ENCODE measurements at regions not wholly inside any gene's neighbourhood (a gene's known extent, or its start where the extent isn't known, plus 50 kb on each side); places are given as distances from the start of the nearest gene placed in this dataset.

GRCh38 chr16:9644258-9644657 is 538.0 kb downstream of the GRIN2A start:
- peaks cover 0 to 2% (median under 1%) of the 10 kb centered on the region in 4 donors for H3K36me3 ChIP-seq (ENCODE audit: control insufficient read depth in 4 of 4, insufficient read depth in 3 of 4, low read depth in 1 of 4, low read length in 3 of 4)
- no peak for DNase-seq (ENCODE audit: low spot score)
- peaks cover 0 to 12% (median 1%) of the 10 kb centered on the region in 4 donors for H3K4me1 ChIP-seq (ENCODE audit: control insufficient read depth in 4 of 4, insufficient read depth in 4 of 4, low read length in 3 of 4)
- no peak overlapping the region for H3K9ac ChIP-seq (ENCODE audit: low read depth in 1 of 2, low read length in 2 of 2)
- no peak overlapping the region for H3K27ac ChIP-seq (ENCODE audit: low read depth in 1 of 2, low read length in 2 of 2)
- H3K27me3 ChIP-seq (ENCODE audit: control insufficient read depth in 4 of 4, insufficient read depth in 4 of 4, low read length in 3 of 4) = no peaks in the 10 kb centered on the region
- H3K4me3 ChIP-seq (ENCODE audit: low read depth in 1 of 3, low read length in 3 of 3) = no peak overlapping the region
- WGBS = 84% methylated on average over 3 of the region's 3 CpGs
- TF ChIP-seq YY1 (IDR thresholded peaks at IDR 0.05) (no peak), RXRA (IDR thresholded peaks at IDR 0.05) (no peak), GABPA (IDR thresholded peaks at IDR 0.05 in 1 of 2, conservative IDR thresholded peaks at IDR 0.05 in 1 of 2) (no peak), TAF1 (conservative IDR thresholded peaks at IDR 0.05) (no peak), FOXA1 (IDR thresholded peaks at IDR 0.05) (no peak), EGR1 (IDR thresholded peaks at IDR 0.05; ENCODE audit: low read depth in 2 of 2) (no peak), FOXA2 (IDR thresholded peaks at IDR 0.05) (no peak)
- TF ChIP-seq, protein P1, sequence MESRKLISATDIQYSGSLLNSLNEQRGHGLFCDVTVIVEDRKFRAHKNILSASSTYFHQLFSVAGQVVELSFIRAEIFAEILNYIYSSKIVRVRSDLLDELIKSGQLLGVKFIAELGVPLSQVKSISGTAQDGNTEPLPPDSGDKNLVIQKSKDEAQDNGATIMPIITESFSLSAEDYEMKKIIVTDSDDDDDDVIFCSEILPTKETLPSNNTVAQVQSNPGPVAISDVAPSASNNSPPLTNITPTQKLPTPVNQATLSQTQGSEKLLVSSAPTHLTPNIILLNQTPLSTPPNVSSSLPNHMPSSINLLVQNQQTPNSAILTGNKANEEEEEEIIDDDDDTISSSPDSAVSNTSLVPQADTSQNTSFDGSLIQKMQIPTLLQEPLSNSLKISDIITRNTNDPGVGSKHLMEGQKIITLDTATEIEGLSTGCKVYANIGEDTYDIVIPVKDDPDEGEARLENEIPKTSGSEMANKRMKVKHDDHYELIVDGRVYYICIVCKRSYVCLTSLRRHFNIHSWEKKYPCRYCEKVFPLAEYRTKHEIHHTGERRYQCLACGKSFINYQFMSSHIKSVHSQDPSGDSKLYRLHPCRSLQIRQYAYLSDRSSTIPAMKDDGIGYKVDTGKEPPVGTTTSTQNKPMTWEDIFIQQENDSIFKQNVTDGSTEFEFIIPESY (IDR thresholded peaks at IDR 0.05) = no peak
- TF ChIP-seq, protein P2, sequence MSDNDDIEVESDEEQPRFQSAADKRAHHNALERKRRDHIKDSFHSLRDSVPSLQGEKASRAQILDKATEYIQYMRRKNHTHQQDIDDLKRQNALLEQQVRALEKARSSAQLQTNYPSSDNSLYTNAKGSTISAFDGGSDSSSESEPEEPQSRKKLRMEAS (IDR thresholded peaks at IDR 0.05) = no peak
- TF ChIP-seq, protein P3, sequence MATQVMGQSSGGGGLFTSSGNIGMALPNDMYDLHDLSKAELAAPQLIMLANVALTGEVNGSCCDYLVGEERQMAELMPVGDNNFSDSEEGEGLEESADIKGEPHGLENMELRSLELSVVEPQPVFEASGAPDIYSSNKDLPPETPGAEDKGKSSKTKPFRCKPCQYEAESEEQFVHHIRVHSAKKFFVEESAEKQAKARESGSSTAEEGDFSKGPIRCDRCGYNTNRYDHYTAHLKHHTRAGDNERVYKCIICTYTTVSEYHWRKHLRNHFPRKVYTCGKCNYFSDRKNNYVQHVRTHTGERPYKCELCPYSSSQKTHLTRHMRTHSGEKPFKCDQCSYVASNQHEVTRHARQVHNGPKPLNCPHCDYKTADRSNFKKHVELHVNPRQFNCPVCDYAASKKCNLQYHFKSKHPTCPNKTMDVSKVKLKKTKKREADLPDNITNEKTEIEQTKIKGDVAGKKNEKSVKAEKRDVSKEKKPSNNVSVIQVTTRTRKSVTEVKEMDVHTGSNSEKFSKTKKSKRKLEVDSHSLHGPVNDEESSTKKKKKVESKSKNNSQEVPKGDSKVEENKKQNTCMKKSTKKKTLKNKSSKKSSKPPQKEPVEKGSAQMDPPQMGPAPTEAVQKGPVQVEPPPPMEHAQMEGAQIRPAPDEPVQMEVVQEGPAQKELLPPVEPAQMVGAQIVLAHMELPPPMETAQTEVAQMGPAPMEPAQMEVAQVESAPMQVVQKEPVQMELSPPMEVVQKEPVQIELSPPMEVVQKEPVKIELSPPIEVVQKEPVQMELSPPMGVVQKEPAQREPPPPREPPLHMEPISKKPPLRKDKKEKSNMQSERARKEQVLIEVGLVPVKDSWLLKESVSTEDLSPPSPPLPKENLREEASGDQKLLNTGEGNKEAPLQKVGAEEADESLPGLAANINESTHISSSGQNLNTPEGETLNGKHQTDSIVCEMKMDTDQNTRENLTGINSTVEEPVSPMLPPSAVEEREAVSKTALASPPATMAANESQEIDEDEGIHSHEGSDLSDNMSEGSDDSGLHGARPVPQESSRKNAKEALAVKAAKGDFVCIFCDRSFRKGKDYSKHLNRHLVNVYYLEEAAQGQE (IDR thresholded peaks at IDR 0.05) = no peak
- TF ChIP-seq, protein P4, sequence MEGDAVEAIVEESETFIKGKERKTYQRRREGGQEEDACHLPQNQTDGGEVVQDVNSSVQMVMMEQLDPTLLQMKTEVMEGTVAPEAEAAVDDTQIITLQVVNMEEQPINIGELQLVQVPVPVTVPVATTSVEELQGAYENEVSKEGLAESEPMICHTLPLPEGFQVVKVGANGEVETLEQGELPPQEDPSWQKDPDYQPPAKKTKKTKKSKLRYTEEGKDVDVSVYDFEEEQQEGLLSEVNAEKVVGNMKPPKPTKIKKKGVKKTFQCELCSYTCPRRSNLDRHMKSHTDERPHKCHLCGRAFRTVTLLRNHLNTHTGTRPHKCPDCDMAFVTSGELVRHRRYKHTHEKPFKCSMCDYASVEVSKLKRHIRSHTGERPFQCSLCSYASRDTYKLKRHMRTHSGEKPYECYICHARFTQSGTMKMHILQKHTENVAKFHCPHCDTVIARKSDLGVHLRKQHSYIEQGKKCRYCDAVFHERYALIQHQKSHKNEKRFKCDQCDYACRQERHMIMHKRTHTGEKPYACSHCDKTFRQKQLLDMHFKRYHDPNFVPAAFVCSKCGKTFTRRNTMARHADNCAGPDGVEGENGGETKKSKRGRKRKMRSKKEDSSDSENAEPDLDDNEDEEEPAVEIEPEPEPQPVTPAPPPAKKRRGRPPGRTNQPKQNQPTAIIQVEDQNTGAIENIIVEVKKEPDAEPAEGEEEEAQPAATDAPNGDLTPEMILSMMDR (IDR thresholded peaks at IDR 0.05; ENCODE audit: low read depth, low read length, missing input control) = no peak
- no peaks in the 10 kb centered on the region for H3K9me3 ChIP-seq (ENCODE audit: control insufficient read depth in 4 of 4, low read length in 3 of 4)

DNA sequence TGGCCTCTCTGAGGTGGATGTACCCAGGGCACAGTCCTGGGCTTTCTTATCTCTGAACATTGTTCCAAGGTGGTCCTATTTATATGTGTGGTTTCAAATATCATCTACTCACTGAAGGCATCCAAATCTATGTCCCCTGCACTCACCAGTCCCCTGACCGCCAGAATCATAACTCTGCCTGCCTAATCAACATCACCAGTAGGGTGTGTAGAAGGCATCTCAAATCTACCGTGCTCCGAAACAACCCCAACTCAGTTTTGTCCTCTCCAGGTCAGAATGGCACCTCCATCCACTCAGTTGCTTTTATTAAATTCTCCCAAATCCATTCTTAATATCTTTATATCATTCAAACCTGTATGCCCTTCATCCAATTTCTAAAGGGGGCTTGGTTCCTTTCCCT is 536.3 kb downstream of the GRIN2A start:
- Histone ChIP-seq H3K4me1 (ENCODE audit: control insufficient read depth in 4 of 4, insufficient read depth in 4 of 4, low read length in 3 of 4) (peaks cover 0 to 22% (median 10%) of the 10 kb centered on the region in 4 donors), H3K9ac (ENCODE audit: low read depth in 1 of 2, low read length in 2 of 2) (no peak overlapping the region), H3K9me3 (ENCODE audit: control insufficient read depth in 4 of 4, low read length in 3 of 4) (no peaks in the 10 kb centered on the region), H3K4me3 (ENCODE audit: low read depth in 1 of 3, low read length in 3 of 3) (no peak overlapping the region), H3K27ac (ENCODE audit: low read depth in 1 of 2, low read length in 2 of 2) (no peak overlapping the region), H3K36me3 (ENCODE audit: control insufficient read depth in 4 of 4, insufficient read depth in 3 of 4, low read depth in 1 of 4, low read length in 3 of 4) (peaks cover 0 to 2% (median under 1%) of the 10 kb centered on the region in 4 donors), H3K27me3 (ENCODE audit: control insufficient read depth in 4 of 4, insufficient read depth in 4 of 4, low read length in 3 of 4) (no peaks in the 10 kb centered on the region)
- WGBS = 87% methylated on average over 3 of the region's 3 CpGs
- no peak for DNase-seq (ENCODE audit: low spot score)
- TF ChIP-seq RAD21 (IDR thresholded peaks at IDR 0.05) (no peak), SP1 (IDR thresholded peaks at IDR 0.05) (no peak)

All from liver (tissue), 8 donors.